ENCODE measurements at regions not wholly inside any gene's neighbourhood (a gene's known extent, or its start where the extent isn't known, plus 50 kb on each side); places are given as distances from the start of the nearest gene placed in this dataset.

DNA sequence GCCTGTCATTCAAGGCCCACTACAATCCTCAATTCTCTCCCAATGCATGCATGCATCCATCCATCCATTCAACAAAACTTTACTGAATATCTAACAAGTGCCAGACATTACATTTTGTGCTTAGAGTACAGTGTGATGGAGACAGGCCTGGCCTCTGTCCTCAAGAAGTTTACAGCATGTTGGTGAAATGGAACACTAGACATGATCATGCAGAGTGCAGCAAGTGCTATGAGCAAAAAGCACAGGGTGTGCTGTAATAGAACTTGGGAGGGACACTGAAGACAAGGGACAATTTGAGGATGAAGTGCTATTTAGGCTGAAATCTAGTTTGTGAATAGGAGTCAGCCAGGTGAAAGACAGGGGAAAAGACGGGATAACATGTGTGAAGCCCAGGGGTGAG, 347.8 kb downstream of the PTEN start:
- H3K4me3 Mint-ChIP-seq: no peak overlapping the region
- DNase-seq (ENCODE audit: low spot score): no peak
- ChIA-PET CTCF (no interaction called here), POLR2A (no interaction called here)
- H3K27ac Mint-ChIP-seq: no peak overlapping the region
- no peaks in the 10 kb centered on the region for H3K9me3 Mint-ChIP-seq
- H3K36me3 Mint-ChIP-seq: no peaks in the 10 kb centered on the region
- no peak for TF ChIP-seq FOXJ3 (CRISPR knock-in tag; IDR thresholded peaks at IDR 0.05; ENCODE audit: borderline replicate concordance)
- TF ChIP-seq ELF4 (CRISPR knock-in tag; IDR thresholded peaks at IDR 0.05; ENCODE audit: low read depth): no peak
- TF ChIP-seq, protein P1, sequence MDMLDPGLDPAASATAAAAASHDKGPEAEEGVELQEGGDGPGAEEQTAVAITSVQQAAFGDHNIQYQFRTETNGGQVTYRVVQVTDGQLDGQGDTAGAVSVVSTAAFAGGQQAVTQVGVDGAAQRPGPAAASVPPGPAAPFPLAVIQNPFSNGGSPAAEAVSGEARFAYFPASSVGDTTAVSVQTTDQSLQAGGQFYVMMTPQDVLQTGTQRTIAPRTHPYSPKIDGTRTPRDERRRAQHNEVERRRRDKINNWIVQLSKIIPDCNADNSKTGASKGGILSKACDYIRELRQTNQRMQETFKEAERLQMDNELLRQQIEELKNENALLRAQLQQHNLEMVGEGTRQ (CRISPR knock-in tag; IDR thresholded peaks at IDR 0.05): no peak
- TF ChIP-seq GTF2I (CRISPR knock-in tag; conservative IDR thresholded peaks at IDR 0.05): no peak
- TF ChIP-seq TCF7 (CRISPR knock-in tag; IDR thresholded peaks at IDR 0.05; ENCODE audit: low read depth): no peak
- TF ChIP-seq, protein P2, sequence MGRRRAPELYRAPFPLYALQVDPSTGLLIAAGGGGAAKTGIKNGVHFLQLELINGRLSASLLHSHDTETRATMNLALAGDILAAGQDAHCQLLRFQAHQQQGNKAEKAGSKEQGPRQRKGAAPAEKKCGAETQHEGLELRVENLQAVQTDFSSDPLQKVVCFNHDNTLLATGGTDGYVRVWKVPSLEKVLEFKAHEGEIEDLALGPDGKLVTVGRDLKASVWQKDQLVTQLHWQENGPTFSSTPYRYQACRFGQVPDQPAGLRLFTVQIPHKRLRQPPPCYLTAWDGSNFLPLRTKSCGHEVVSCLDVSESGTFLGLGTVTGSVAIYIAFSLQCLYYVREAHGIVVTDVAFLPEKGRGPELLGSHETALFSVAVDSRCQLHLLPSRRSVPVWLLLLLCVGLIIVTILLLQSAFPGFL (CRISPR knock-in tag; IDR thresholded peaks at IDR 0.05; ENCODE audit: borderline replicate concordance): no peak
- no peak for TF ChIP-seq ZNF263 (CRISPR knock-in tag; IDR thresholded peaks at IDR 0.05; ENCODE audit: low read depth)
- TF ChIP-seq, protein P3, sequence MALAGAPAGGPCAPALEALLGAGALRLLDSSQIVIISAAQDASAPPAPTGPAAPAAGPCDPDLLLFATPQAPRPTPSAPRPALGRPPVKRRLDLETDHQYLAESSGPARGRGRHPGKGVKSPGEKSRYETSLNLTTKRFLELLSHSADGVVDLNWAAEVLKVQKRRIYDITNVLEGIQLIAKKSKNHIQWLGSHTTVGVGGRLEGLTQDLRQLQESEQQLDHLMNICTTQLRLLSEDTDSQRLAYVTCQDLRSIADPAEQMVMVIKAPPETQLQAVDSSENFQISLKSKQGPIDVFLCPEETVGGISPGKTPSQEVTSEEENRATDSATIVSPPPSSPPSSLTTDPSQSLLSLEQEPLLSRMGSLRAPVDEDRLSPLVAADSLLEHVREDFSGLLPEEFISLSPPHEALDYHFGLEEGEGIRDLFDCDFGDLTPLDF (CRISPR knock-in tag; IDR thresholded peaks at IDR 0.05): no peak
- TF ChIP-seq, protein P4, sequence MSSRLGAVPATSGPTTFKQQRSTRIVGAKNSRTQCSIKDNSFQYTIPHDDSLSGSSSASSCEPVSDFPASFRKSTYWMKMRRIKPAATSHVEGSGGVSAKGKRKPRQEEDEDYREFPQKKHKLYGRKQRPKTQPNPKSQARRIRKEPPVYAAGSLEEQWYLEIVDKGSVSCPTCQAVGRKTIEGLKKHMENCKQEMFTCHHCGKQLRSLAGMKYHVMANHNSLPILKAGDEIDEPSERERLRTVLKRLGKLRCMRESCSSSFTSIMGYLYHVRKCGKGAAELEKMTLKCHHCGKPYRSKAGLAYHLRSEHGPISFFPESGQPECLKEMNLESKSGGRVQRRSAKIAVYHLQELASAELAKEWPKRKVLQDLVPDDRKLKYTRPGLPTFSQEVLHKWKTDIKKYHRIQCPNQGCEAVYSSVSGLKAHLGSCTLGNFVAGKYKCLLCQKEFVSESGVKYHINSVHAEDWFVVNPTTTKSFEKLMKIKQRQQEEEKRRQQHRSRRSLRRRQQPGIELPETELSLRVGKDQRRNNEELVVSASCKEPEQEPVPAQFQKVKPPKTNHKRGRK (CRISPR knock-in tag; IDR thresholded peaks at IDR 0.05; ENCODE audit: borderline replicate concordance): no peak
- TF ChIP-seq, protein P5, sequence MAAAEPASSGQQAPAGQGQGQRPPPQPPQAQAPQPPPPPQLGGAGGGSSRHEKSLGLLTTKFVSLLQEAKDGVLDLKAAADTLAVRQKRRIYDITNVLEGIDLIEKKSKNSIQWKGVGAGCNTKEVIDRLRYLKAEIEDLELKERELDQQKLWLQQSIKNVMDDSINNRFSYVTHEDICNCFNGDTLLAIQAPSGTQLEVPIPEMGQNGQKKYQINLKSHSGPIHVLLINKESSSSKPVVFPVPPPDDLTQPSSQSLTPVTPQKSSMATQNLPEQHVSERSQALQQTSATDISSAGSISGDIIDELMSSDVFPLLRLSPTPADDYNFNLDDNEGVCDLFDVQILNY (CRISPR knock-in tag; IDR thresholded peaks at IDR 0.05): no peak
- TF ChIP-seq NR3C1 (CRISPR knock-in tag; conservative IDR thresholded peaks at IDR 0.05; ENCODE audit: low read depth): no peak
- TF ChIP-seq, protein P6, sequence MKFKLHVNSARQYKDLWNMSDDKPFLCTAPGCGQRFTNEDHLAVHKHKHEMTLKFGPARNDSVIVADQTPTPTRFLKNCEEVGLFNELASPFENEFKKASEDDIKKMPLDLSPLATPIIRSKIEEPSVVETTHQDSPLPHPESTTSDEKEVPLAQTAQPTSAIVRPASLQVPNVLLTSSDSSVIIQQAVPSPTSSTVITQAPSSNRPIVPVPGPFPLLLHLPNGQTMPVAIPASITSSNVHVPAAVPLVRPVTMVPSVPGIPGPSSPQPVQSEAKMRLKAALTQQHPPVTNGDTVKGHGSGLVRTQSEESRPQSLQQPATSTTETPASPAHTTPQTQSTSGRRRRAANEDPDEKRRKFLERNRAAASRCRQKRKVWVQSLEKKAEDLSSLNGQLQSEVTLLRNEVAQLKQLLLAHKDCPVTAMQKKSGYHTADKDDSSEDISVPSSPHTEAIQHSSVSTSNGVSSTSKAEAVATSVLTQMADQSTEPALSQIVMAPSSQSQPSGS (CRISPR knock-in tag; IDR thresholded peaks at IDR 0.05; ENCODE audit: borderline replicate concordance, low read depth): no peak
- TF ChIP-seq ETV6 (CRISPR knock-in tag; IDR thresholded peaks at IDR 0.05): no peak
- no peak for TF ChIP-seq RORB (CRISPR knock-in tag; IDR thresholded peaks at IDR 0.05)
- TF ChIP-seq, protein P7, sequence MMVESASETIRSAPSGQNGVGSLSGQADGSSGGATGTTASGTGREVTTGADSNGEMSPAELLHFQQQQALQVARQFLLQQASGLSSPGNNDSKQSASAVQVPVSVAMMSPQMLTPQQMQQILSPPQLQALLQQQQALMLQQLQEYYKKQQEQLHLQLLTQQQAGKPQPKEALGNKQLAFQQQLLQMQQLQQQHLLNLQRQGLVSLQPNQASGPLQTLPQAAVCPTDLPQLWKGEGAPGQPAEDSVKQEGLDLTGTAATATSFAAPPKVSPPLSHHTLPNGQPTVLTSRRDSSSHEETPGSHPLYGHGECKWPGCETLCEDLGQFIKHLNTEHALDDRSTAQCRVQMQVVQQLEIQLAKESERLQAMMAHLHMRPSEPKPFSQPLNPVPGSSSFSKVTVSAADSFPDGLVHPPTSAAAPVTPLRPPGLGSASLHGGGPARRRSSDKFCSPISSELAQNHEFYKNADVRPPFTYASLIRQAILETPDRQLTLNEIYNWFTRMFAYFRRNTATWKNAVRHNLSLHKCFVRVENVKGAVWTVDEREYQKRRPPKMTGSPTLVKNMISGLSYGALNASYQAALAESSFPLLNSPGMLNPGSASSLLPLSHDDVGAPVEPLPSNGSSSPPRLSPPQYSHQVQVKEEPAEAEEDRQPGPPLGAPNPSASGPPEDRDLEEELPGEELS (CRISPR knock-in tag; IDR thresholded peaks at IDR 0.05): no peak
- TF ChIP-seq, protein P8, sequence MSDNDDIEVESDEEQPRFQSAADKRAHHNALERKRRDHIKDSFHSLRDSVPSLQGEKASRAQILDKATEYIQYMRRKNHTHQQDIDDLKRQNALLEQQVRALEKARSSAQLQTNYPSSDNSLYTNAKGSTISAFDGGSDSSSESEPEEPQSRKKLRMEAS (CRISPR knock-in tag; IDR thresholded peaks at IDR 0.05): no peak
- TF ChIP-seq SP1 (CRISPR knock-in tag; conservative IDR thresholded peaks at IDR 0.05): no peak
- TF ChIP-seq OVOL2 (CRISPR knock-in tag; IDR thresholded peaks at IDR 0.05; ENCODE audit: borderline replicate concordance): no peak
- peaks cover 8% of the 10 kb centered on the region; the same call in 1 of the 2 replicates for H3K4me1 Mint-ChIP-seq
- ATAC-seq: no peak
- H3K27me3 Mint-ChIP-seq (ENCODE audit: low read depth): no peaks in the 10 kb centered on the region
